Gastrocnemius medialis (tissue), 4 donors: ENCODE measurements at regions not wholly inside any gene's neighbourhood (a gene's known extent, or its start where the extent isn't known, plus 50 kb on each side); places are given as distances from the start of the nearest gene placed in this dataset.

Source experiments
- CTCF ChIP-seq, 5 experiments: fragments of 450-650 bp in 3 of 5; fragments of 200-600 bp in 2 of 5; sonication (generic) in 2 of 5; IDR thresholded peaks in 4 of 5; conservative IDR thresholded peaks in 1 of 5; 1 replicate in 4 of 5; 2 replicates in 1 of 5; pipeline ENCODE4 v1.5.1; 2016 to 2019; ENCODE audit warnings: antibody characterized with exemption in 5 of 5, mild to moderate bottlenecking in 3 of 5, moderate library complexity in 3 of 5
- POLR2A ChIP-seq, 2 donors: fragments of 450-650 bp; IDR thresholded peaks; one replicate each; pipeline ENCODE4 v1.6.1; 2017; ENCODE audit warnings: antibody characterized with exemption in 2 of 2, mild to moderate bottlenecking in 2 of 2, moderate library complexity in 2 of 2

DNA sequence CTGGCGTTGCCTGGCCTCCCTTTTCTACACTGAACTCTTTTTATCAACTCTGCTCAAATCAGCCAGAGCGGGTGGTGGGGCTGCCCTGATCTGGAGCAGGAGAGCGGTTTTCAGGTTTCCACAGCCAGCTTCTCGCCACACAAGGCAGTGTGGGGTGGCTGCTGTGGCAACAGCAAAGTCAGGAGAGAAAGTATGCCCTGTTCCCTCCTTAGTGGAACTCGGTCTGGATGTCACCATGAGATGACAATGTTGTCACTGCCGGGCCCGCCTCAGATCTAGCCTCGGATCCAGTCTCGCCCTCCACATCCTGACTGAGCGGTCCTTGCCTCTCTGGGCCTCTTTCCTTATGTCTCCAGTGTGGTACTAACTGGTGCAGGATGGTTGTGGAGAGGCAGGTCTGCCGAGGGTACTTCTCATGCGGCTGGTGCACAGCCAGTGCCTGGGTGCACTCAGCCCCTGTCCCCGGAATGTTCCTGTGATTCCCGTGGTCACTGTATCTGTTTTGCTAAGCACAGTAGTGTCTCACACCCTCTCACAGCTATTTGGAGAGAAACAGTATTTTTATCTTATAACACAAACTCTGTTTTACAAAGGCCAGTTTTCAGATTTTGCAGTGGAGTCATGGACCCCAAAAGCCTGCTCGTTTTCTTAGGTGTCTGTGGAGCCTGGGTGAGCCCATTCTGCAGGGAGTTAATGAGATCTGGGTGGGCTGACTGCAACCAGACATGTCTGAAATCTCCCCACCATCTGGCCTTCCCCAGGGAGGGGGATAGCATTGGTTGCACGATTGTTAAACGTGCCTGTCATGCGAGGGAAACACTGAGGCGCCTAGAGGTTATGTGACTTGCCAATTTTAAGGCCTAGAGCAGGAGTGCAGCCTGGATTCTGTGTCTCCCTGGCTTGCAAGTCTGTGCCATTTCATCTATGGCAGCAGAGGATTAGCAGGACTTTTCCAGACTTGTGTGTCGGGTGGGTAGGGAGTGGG, 261.1 kb upstream of the AGAP1 start:
- no peak for TF ChIP-seq CTCF (IDR thresholded peaks at IDR 0.05 in 4 of 5, conservative IDR thresholded peaks at IDR 0.05 in 1 of 5)
- no peak for TF ChIP-seq POLR2A (IDR thresholded peaks at IDR 0.05)
